SU-DHL-6 (cell line): ENCODE measurements at regions not wholly inside any gene's neighbourhood (a gene's known extent, or its start where the extent isn't known, plus 50 kb on each side); places are given as distances from the start of the nearest gene placed in this dataset.

ENCODE experiments used
- EZH2phosphoT487 ChIP-seq: fragments of 200-600 bp; sonication (generic), shearing (Covaris generic); conservative IDR thresholded peaks from 2 replicates; pipeline ENCODE4 v1.6.1; 2018; ENCODE audit warnings: mild to moderate bottlenecking, antibody characterized with exemption, low read length, moderate library complexity, mixed read lengths
- TF ChIP-seq, protein P1 (sequence below): fragments of 200-600 bp; sonication (generic); IDR thresholded peaks from one replicate; pipeline ENCODE4 v1.5.1; 2017; ENCODE audit warnings: antibody characterized with exemption, mild to moderate bottlenecking, low read length, moderate library complexity; ENCODE audit not compliant: insufficient read depth, poor library complexity, severe bottlenecking

DNA sequence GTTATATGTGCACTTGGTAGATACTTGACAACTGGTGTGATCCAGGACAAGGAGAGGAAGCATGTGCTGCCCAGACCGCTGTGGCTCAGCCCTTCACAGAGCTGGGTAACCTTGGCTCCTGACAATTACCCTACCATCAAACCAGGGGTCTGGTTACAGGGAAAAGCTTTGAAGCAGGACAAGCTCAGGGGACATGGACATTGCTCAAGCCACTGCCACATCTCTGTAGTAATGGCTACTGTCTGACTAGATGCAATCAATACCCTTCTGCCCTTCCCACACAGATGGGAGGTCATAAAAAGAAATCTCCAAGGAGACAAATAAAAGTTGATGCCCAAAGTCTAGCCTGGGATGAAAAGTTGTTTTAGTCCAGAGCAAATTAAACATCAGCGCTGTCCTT, 577.4 kb downstream of the MED13L start:
- TF ChIP-seq, protein P1, sequence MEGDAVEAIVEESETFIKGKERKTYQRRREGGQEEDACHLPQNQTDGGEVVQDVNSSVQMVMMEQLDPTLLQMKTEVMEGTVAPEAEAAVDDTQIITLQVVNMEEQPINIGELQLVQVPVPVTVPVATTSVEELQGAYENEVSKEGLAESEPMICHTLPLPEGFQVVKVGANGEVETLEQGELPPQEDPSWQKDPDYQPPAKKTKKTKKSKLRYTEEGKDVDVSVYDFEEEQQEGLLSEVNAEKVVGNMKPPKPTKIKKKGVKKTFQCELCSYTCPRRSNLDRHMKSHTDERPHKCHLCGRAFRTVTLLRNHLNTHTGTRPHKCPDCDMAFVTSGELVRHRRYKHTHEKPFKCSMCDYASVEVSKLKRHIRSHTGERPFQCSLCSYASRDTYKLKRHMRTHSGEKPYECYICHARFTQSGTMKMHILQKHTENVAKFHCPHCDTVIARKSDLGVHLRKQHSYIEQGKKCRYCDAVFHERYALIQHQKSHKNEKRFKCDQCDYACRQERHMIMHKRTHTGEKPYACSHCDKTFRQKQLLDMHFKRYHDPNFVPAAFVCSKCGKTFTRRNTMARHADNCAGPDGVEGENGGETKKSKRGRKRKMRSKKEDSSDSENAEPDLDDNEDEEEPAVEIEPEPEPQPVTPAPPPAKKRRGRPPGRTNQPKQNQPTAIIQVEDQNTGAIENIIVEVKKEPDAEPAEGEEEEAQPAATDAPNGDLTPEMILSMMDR = no peak
- TF ChIP-seq EZH2phosphoT487 = no peak
